A673 (cell line): ENCODE measurements at regions not wholly inside any gene's neighbourhood (a gene's known extent, or its start where the extent isn't known, plus 50 kb on each side); places are given as distances from the start of the nearest gene placed in this dataset.

Experiments
- EZH2 ChIP-seq: fragments of 200-600 bp; sonication (generic); IDR thresholded peaks from 2 replicates; pipeline ENCODE4 v1.6.1; 2017; ENCODE audit warnings: borderline replicate concordance, low read depth, mild to moderate bottlenecking, mixed read lengths, antibody characterized with exemption, low read length; ENCODE audit not compliant: poor library complexity, severe bottlenecking
- TF ChIP-seq, protein P1 (sequence below): fragments of 300-800, 200-600 bp; sonication (generic); conservative IDR thresholded peaks from 2 replicates; pipeline ENCODE4 v1.5.1; 2017; ENCODE audit warnings: low read depth, mild to moderate bottlenecking, antibody characterized with exemption, low read length, moderate library complexity, mixed read lengths

DNA sequence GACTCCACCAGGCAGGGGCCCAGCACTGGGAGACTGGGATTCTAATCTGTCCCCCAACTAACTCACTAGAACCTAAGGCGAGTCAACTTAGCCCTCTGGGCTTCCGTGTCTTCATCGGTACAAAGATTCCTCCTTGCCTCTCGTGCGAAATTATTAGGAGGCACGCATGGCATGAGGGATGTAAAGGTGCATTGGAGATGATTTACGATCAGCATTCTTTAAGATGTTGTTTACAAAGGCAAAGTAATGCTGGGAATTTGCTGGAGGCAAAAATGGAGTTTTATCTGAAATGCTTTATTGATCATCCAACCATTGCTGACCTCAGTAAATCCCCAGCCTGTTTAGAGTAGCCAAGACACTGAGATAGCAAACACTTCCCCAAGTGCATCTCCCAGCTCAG lies 171.8 kb upstream of the KLHL29 start:
- TF ChIP-seq, protein P1, sequence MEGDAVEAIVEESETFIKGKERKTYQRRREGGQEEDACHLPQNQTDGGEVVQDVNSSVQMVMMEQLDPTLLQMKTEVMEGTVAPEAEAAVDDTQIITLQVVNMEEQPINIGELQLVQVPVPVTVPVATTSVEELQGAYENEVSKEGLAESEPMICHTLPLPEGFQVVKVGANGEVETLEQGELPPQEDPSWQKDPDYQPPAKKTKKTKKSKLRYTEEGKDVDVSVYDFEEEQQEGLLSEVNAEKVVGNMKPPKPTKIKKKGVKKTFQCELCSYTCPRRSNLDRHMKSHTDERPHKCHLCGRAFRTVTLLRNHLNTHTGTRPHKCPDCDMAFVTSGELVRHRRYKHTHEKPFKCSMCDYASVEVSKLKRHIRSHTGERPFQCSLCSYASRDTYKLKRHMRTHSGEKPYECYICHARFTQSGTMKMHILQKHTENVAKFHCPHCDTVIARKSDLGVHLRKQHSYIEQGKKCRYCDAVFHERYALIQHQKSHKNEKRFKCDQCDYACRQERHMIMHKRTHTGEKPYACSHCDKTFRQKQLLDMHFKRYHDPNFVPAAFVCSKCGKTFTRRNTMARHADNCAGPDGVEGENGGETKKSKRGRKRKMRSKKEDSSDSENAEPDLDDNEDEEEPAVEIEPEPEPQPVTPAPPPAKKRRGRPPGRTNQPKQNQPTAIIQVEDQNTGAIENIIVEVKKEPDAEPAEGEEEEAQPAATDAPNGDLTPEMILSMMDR, result no peak
- TF ChIP-seq EZH2, result no peak
